GM21423 (cell line): ENCODE measurements at regions not wholly inside any gene's neighbourhood (a gene's known extent, or its start where the extent isn't known, plus 50 kb on each side); places are given as distances from the start of the nearest gene placed in this dataset.
"Not testable (repeated sequence)": the region's sequence is repeated elsewhere in the genome, so short reads cannot be mapped to it uniquely, and the experiment has no call there.

Source experiments
- ATAC-seq: cut with Tn5 transposase; IDR thresholded peaks from one replicate; pipeline ENCODE4 v1.9.1; 2021; ENCODE audit warnings: mild to moderate bottlenecking, moderate library complexity; ENCODE audit not compliant: unreplicated experiment

DNA sequence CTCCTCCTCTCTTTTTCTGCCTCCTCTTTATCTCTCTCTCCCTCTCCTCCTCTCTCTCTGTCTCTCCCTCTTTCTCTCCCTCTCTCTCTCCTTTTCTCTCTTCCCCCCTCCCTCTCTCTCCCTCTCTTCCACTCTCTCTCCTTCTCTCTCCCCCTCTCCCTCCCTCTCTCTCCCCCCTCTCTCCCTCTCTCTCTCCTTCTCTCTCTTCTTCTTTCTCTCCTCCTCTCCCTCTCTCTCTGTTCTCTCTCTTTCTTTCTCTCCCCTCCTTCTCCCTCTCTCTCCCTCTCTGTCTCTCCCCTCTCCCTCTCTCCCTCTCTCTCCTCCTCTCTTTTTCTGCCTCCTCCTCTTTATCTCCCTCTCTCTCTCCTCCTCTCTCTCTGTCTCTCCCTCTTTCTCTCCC lies 197.4 kb downstream of the UQCRFS1 start:
- no peak for ATAC-seq

DNA sequence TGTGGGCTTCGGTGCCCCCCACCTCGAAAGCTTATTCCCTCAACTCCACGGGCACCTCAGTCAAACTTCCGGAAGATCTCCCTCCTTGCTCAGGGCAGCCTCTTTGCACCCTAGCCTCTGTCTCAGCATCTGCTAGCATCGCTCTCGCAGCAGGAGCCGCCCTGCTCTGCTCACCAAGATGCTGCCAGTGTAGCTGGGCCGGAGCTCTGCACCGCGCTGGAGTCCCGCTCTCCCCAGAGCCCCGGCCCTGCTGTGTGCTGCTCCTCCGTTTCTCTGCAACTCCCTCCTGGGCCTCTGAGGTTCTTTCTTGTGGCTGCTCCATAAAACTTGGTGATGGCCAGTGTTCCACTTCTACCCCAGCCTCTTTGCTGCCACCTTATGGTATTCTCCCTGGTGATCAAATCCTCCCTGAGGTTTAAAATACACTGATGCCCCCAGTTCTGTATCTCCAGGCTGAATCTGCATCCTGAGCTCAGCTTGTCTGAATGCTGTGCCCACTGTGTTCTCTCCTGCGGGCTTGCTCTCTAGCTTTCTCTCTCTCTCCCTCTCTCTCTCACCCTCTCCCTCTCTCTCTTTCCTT lies 198.0 kb downstream of the UQCRFS1 start:
- ATAC-seq: no peak

DNA sequence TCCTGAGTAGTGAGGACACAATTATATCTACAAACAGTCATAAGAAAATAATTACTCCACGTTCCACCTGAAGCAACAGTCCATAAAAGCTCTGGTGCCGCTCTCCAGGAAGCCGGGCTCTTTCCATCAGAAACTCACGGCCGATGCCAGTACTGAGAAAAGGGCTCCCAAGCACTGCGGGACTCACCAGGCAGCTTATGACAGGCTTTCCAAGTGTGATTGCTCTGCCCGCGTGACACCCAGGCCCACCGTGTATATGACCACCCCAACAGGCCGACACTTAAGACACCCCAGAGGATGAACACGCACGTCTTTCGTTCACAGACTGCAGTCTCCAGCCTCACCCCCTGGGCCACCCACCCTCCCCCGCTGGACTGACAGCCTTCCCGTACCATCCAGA lies 199.0 kb downstream of the UQCRFS1 start:
- ATAC-seq: no peak

DNA sequence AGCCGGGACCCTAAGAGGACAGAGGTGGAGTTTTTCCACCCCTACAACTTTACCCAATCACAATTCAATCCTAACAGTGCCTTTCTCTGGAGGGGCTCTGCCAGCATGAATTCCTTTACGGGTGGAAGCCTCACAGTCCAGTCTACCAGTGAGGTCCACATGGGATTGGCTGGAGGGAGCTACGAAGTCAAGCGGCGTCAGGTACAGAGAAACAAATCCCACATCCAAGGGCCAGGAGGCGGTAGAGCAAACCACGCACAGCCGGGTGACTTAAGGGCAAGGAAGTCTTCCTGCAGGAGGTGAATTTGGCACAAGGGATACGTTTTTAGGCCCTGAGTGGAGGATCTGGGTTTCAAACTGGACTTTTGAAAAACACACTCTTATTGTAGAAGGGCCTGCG lies 199.6 kb downstream of the UQCRFS1 start:
- ATAC-seq: no peak

DNA sequence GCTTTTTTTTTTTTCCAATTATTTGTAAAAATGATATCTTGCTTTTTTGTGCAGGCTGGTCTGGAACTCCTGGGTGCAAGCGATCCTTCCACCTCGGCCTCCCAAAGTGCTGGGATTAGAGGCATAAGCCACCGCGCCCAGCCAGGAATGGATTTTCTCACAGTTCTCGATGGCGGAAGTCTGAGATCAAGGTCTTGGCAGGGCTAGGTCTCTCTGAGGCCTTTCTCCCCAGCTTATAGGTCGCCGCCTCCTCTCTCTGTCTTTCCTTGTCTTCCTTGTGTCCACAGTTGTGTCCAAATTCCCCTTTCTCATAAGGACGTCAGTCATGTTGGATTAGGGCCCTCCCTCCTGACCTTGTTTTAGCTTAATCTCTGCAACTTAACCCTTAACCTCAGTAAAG lies 200.5 kb downstream of the UQCRFS1 start:
- ATAC-seq: no peak

DNA sequence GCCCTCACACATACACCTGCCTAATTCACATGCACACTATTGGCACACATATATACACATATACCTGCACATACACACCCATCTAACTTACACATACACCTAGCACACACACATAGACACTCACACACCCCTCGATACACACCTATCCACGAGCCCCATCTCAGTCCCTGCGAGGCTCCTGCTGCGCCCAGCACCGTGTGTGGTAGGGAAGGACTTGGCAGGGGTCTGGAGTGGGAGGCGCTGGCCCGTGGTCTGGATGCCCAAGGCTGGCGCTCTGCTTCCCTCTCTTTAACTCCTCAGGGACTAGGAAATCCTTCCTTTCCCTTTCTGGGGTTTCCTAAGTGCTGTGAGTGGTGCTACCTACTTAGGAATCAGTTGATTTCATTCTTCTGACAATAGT lies 202.7 kb downstream of the UQCRFS1 start:
- ATAC-seq: no peak

DNA sequence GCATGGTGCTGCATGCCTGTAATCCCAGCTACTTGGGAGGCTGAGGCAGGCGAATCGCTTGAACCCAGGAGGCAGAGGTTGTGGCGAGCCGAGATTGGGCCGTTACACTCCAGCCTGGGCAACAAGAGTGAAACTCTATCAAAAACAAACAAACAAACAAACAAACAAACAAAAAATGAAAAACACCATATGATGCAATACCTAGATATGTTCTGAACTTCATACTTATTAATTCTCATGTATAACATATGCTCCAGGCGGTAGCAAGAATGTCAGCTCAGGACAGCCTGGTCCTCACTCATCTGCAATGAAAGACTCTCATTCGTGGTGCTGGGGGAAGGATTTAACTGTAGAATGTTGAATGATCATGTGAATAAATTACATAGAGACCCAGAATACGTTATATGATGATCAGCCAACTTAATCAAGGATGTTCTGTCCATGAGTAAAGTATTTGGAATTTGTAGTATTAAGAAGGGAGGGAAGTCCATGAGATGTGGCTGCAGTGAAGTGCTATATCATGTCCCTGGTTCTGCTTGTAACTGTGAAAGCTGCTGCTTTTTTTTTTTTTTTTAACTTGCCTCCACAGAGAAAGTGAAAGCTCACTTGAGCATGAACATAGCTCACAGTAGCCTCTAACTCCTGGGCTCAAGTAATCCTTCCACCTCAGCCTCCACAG lies 206.8 kb downstream of the UQCRFS1 start:
- ATAC-seq: no peak

DNA sequence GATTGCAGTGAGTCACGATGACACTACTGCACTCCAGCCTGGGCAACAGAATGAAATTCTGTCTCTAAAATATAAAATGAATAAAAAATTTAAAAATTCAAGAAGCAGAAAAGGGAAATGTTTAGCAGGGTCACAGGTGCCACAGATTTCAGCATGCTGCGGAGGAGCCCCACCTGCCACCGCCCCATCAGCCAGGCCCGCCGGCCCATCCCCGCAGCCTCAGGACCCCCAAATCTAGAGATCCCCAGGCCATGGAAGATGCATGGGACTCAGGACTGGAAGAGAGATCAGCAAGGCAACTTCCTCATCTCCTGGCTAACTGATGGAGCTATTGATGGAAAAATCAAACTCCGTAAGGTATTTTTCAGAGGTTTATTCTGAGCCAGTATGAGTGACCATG lies 208.2 kb downstream of the UQCRFS1 start:
- no peak for ATAC-seq

DNA sequence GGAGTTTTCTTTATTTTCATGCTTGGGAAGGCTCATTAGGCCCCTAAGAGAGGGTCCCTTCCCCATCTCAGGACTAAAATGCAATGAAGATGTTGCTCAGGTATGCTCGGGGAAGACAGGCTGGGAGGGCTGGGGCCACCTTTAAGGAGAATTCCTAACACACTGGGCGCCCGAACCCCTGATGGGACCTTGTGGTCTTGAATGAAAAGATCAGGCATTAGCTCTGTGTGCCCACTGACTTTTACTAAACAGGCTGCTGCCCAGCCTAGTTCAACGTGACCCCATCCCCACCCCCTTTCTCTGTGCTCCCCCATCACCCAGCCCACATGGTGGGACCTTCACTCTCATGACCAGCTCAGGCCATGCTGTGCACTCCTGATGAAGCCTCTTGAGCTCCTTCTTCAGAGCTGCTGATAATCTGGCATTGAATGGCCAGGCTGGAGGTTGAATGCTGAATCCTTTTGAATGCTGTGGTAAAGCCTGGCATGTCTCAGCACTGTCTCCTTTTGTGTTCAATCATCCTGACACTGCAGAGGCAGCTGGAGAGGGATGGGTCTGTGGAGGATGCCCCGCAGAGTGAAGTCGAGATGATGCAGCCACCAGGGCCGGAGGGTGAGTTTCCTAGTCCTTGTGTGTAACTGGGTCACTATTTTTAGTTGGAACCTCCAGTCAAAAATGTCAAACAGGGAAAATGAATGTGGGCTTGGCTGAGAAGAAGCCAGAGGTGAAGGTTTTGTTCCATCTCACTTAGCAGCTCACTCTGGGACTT lies 209.1 kb downstream of the UQCRFS1 start:
- ATAC-seq: no peak

DNA sequence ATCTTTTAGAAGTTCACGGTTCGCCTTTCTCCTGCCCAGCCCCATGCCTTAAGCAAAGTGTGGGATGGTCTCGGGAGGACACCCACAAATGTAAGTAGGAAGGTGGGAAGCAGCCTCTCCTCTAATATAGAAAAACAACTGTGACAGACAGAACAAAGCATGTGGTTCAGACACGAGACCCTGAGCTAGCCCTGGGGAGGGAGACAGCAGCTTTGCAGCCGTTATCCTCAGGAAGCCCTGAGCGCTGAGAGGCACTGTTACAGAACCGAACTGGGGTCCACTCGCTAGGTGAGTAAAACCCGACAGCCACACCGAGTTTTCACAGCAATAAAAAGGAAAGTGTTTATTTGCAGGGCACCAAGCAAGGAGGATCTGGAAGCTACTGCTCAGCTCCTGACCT lies 210.6 kb downstream of the UQCRFS1 start:
- no peak for ATAC-seq

DNA sequence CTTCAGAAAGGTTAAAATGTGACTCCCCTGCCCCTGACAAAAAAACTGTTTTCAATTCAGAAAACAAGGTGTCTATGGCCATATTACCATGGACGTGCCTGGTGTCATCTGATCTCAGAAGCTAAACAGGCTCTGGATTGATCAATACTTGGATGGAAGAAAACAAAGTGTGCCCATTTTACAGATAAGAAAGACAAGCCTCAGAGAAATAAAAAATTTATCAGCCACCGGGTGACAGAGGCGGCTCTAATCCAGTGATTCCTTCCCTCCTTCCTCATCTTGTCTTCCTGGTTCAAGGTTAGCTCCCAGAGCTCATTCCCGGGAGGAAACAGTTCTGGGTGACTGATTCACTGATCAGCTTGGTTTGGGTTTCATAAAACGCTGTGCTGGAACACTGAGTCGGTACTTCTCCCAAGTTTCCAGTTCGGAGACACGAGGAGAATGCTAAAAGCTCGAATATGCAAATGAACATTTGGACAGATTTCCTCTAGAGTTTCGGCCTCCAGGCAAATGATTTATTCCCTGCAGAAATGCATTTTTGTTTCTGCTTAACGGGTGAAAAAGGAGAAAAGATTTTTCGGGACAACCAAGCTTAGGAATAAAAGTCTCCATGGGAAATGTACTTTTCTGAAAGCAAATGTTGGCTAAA lies 211.2 kb downstream of the UQCRFS1 start:
- ATAC-seq: no peak

DNA sequence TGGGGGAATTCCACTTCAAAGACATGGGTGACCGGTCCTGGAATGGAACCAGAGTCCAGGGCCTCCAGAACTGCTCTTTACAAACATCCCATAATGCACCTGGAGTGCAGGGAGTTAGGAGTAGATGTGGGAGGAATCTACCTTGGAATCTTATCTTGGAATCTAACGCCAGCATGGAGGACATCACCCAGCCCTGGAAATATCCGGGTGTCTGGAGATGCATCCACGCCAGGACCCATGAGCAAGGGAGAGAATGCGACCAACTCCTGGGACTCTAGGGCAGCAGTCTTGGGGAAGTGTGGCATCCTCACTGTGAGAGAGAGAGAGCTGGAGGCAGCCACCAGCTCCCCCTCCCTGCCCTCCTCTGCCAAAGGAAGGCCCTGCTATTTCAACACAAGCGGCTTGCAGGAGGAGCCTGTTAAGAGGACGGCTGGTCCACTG lies 211.8 kb downstream of the UQCRFS1 start:
- no peak for ATAC-seq

DNA sequence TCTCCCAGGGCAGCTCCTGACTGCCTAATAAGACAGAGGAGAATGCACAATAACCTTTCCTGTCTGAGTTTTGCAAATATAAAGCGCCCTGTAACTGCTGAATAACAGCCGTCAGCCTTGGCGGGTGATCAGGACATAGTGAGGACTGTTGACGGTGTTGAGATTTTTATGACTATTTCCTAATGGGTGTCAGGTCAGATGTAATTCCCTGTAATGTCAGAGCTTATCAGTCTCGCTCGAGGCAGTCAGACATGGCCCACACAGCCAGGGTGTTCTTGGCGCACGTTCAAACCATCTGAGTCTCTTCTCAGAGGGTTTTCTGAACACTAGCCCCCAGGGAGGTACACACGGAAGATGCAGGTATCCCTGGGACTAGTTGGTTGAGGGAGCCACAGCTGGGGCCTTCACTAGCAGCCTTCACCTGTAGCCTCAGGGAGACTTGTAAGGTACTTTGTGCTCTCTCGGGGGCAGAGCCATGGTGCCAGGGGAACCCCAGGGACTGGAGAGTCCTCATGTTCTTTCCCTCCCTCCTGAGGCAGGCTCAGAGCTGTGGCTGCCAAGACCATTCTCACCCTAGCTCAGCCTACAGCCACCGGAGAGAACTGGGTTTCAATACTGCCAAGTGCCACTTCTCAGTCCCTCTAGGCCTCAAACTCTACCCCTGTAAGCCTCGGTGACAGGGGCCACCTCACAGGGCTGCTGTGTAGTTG lies 213.1 kb downstream of the UQCRFS1 start:
- ATAC-seq: no peak

DNA sequence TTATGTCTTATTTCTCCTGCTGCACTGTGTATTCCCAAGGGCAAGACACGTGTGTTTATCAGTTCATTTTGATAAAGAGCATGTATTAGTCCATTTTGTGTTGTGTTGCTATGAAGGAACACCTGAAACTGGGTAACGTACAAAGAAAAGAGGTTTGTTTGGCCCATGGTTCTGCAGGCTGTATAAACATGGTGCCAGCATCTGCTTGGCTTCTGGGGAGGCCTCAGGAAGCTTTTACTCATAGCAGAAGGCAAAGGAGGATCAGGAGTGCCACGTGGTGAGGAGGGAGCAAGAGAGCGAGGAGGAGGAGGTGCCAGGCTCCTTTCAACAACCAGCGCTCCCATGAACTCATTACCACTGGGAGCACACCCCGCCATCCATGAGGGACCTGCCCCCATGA lies 214.0 kb downstream of the UQCRFS1 start:
- ATAC-seq: no peak

DNA sequence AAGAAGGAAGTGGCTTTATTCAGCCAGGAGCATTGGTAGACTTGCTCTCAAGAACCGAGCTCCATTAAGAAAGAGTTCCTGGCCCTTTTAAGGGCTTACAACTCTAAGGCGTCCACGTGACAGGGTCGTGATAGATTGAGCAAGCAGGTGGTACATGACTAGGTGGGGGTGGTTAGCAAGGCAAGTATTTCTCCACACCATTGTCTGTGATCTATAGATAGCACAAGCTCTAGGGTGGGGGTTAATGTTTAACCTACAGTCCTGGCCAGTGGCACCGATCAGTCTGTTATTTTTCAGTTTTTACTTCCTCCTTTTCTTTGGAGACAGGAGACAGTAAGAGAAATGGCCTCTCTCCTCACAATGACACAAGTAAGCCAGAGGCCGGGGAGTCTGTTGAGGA lies 215.1 kb downstream of the UQCRFS1 start:
- ATAC-seq: not testable (repeated sequence)

DNA sequence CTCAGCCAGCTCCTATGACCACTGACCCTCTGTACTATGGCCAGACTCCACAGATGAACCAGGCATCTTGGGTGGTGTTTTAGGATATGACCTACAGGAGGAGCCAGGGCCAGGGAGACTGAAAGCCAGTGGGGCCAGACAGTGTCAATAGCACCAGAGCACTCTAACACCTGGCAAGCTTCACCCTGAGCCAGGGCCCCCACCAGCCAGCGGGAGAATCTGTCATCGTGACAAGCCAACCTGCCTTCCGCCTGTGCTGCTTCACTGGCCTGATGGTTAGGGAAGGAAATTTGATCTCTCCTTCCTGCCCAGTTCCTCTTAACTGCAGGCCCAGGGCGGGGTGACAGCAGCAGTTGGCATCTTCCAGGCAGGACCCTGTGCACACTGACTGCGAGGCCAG lies 222.4 kb downstream of the UQCRFS1 start:
- ATAC-seq: no peak

DNA sequence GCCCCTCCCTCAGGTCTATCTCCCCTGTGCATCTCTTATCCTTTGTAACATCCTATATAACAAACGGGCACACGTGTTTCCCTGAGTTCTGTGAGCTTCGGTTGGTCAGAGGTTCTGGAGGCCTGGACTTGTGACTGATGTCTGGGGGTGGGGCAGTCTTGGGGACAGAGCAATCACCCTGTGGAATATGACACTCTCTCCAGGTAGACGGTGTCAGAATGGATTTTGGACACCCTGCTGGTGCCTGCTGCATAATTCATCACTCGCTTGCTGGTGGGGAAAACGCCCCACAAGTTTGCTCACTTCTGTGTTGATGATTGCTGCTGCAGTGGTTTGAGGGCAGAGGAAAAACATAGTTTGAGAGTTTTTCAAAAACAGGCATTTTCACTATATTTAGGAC lies 223.2 kb downstream of the UQCRFS1 start:
- ATAC-seq: no peak

DNA sequence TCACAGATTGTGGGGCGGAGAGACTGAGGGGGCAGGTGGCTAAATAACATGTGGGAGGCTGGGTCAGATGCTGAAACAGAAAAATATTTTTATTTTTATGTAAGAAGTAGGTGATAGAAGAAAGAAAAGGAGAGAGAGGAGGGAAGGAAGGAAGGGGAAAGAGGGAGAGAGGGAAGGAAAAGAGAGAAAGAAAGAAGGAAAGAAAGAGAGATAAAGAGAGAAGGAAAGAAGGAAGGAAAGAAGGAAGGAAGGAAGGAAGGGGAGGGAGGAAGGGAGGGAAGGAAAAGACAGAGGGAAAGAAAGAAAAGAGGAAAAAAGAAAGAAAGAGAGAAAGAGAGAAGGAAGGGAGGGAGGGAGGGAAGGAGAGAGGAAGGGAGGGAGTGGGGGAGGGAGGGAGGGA lies 224.9 kb downstream of the UQCRFS1 start:
- no peak for ATAC-seq

DNA sequence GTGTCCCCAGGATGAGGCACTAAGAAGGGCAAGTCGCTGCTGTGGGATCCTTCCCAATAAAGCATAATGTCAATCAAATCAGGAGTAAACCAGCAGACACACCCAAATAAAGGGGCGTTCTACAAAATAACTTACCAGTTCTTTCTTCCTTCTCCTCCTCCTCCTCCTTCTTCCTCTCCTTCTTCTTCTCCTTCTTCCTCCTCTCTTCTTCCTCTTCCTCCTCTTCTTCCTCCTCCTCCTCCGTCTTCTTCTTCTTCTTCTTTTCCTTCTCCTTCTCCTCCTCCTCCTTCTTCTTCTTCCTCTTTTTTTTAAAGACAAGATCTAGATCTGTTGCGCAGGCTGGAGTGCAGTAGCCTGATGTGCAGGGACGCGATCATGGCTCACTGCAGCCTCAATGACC lies 225.8 kb downstream of the UQCRFS1 start:
- no peak for ATAC-seq

DNA sequence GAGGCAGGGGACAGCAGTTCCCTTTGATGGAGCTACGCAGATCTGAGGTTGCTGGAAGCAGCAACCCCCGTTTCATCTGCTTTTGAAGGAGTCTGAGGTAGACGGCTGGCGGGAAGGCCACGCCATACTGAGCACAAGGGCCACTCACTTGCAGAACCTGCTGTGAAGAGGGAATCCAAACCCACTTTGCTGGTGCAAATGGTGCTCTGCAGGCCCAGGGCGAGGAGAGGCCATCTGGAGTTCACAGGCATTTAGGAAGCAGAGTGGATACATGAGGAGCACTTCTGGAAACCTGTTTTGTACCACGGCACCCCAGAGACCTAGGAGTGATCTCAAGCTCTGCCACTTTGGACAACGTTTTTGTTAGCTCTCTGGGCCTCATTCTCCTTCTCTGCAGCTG lies 227.8 kb downstream of the UQCRFS1 start:
- no peak for ATAC-seq

DNA sequence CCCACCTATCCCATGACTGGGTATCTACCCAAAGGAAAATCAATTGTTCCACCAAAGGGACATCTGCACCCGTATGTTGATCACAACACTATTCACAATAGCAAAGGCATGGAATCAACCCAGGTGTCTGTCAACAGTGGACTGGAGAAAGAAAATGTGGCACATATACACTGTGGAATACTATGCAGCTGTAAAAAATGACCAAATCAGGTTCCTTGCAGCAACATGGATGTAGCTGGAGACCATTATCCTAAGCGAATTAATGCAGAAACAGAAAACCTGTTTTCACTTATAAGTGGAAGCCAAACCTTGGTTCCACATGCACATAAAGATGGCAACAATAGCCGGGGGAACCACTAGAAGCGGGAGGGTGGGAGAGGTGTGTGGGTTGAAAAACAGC lies 228.6 kb downstream of the UQCRFS1 start:
- no peak for ATAC-seq
